ENCODE measurements at regions not wholly inside any gene's neighbourhood (a gene's known extent, or its start where the extent isn't known, plus 50 kb on each side); places are given as distances from the start of the nearest gene placed in this dataset.

GRCh38 chr17:72299592-72299991, 178.8 kb downstream of the SOX9 start:
- no peak overlapping the region for H3K4me3 Mint-ChIP-seq
- H3K27me3 ChIP-seq (replicated peaks in 1 of 2; ENCODE audit: control insufficient read depth in 2 of 2, extremely low read depth in 1 of 2, insufficient read depth in 2 of 2, low read length in 1 of 2): peaks cover 0 to 5% of the 10 kb centered on the region in 2 experiments
- POLR2A ChIA-PET: no interaction called here
- CTCF ChIA-PET: no interaction called here
- H3K27ac Mint-ChIP-seq: no peak overlapping the region
- H3K4me3 ChIP-seq (ENCODE audit: control insufficient read depth in 1 of 2, extremely low read depth in 1 of 2, low read length in 1 of 2): no peak overlapping the region
- no peaks in the 10 kb centered on the region for H3K4me1 ChIP-seq (ENCODE audit: control insufficient read depth in 1 of 2, extremely low read depth in 1 of 2, insufficient read depth in 2 of 2, low read length in 2 of 2)
- H3K4me1 Mint-ChIP-seq: no peaks in the 10 kb centered on the region
- 31% methylated on average over 2 of the region's 5 CpGs for WGBS (ENCODE audit: insufficient coverage)
- no peaks in the 10 kb centered on the region for H3K9me3 ChIP-seq
- H3K27ac ChIP-seq (ENCODE audit: low read length): no peak overlapping the region
- H3K36me3 Mint-ChIP-seq: no peaks in the 10 kb centered on the region
- no peaks in the 10 kb centered on the region for H3K36me3 ChIP-seq (ENCODE audit: control insufficient read depth in 2 of 2, extremely low read depth in 1 of 2, insufficient read depth in 1 of 2, low read length in 1 of 2)
- DNase-seq (no peak), ATAC-seq (replicated peaks in 1 of 4) (no peak)
- peaks cover 3 to 7% of the 10 kb centered on the region in 2 donors for H3K27me3 Mint-ChIP-seq
- peaks cover 0 to 4% (median 0%) of the 10 kb centered on the region in 3 donors for H3K9me3 Mint-ChIP-seq

GRCh38 chr17:72301887-72302286, 181.1 kb downstream of the SOX9 start:
- Mint-ChIP-seq H3K27ac (no peak overlapping the region), H3K36me3 (no peaks in the 10 kb centered on the region), H3K4me1 (no peaks in the 10 kb centered on the region), H3K27me3 (peaks cover under 1 to 1% of the 10 kb centered on the region in 2 donors), H3K9me3 (no peaks in the 10 kb centered on the region), H3K4me3 (no peak overlapping the region)
- no peaks in the 10 kb centered on the region for H3K36me3 ChIP-seq (ENCODE audit: control insufficient read depth in 2 of 2, extremely low read depth in 1 of 2, insufficient read depth in 1 of 2, low read length in 1 of 2)
- H3K4me3 ChIP-seq (ENCODE audit: control insufficient read depth in 1 of 2, extremely low read depth in 1 of 2, low read length in 1 of 2): no peak overlapping the region
- ChIA-PET CTCF (no interaction called here), POLR2A (no interaction called here)
- ATAC-seq (replicated peaks in 1 of 4): no peak
- peaks cover 0 to 5% of the 10 kb centered on the region in 2 experiments for H3K27me3 ChIP-seq (replicated peaks in 1 of 2; ENCODE audit: control insufficient read depth in 2 of 2, extremely low read depth in 1 of 2, insufficient read depth in 2 of 2, low read length in 1 of 2)
- no peak for DNase-seq
- H3K4me1 ChIP-seq (ENCODE audit: control insufficient read depth in 1 of 2, extremely low read depth in 1 of 2, insufficient read depth in 2 of 2, low read length in 2 of 2): no peaks in the 10 kb centered on the region
- no peaks in the 10 kb centered on the region for H3K9me3 ChIP-seq
- H3K27ac ChIP-seq (ENCODE audit: low read length): no peak overlapping the region
- 82% methylated on average over 1 of the region's 2 CpGs for WGBS (ENCODE audit: insufficient coverage)

- H3K4me3 Mint-ChIP-seq: no peak overlapping the region
- Histone ChIP-seq H3K4me1 (ENCODE audit: control insufficient read depth in 1 of 2, extremely low read depth in 1 of 2, insufficient read depth in 2 of 2, low read length in 2 of 2) (no peaks in the 10 kb centered on the region), H3K9me3 (no peaks in the 10 kb centered on the region), H3K27me3 (replicated peaks in 1 of 2; ENCODE audit: control insufficient read depth in 2 of 2, extremely low read depth in 1 of 2, insufficient read depth in 2 of 2, low read length in 1 of 2) (peaks cover 0 to 5% of the 10 kb centered on the region in 2 experiments), H3K27ac (ENCODE audit: low read length) (no peak overlapping the region), H3K4me3 (ENCODE audit: control insufficient read depth in 1 of 2, extremely low read depth in 1 of 2, low read length in 1 of 2) (no peak overlapping the region), H3K36me3 (ENCODE audit: control insufficient read depth in 2 of 2, extremely low read depth in 1 of 2, insufficient read depth in 1 of 2, low read length in 1 of 2) (no peaks in the 10 kb centered on the region)
- CTCF ChIA-PET: no interaction called here
- ATAC-seq (replicated peaks in 1 of 4) (no peak), DNase-seq (no peak)
- no peaks in the 10 kb centered on the region for H3K4me1 Mint-ChIP-seq
- H3K9me3 Mint-ChIP-seq: no peaks in the 10 kb centered on the region
- 73% methylated on average over 3 of the region's 4 CpGs for WGBS (ENCODE audit: insufficient coverage)
- POLR2A ChIA-PET: no interaction called here
- no peaks in the 10 kb centered on the region for H3K36me3 Mint-ChIP-seq
- peaks cover 0 to 8% of the 10 kb centered on the region in 2 donors for H3K27me3 Mint-ChIP-seq
- no peak overlapping the region for H3K27ac Mint-ChIP-seq
These were observed 181.9 kb downstream of the SOX9 start for GRCh38 chr17:72302735-72303134.

- Histone ChIP-seq H3K27me3 (replicated peaks in 1 of 2; ENCODE audit: control insufficient read depth in 2 of 2, extremely low read depth in 1 of 2, insufficient read depth in 2 of 2, low read length in 1 of 2) (peaks cover 0 to 2% of the 10 kb centered on the region in 2 experiments), H3K4me3 (ENCODE audit: control insufficient read depth in 1 of 2, extremely low read depth in 1 of 2, low read length in 1 of 2) (no peak overlapping the region), H3K4me1 (ENCODE audit: control insufficient read depth in 1 of 2, extremely low read depth in 1 of 2, insufficient read depth in 2 of 2, low read length in 2 of 2) (no peaks in the 10 kb centered on the region), H3K36me3 (ENCODE audit: control insufficient read depth in 2 of 2, extremely low read depth in 1 of 2, insufficient read depth in 1 of 2, low read length in 1 of 2) (no peaks in the 10 kb centered on the region), H3K9me3 (no peaks in the 10 kb centered on the region), H3K27ac (ENCODE audit: low read length) (no peak overlapping the region)
- ChIA-PET CTCF (no interaction called here), POLR2A (no interaction called here)
- peaks cover 0 to 8% of the 10 kb centered on the region in 2 donors for H3K27me3 Mint-ChIP-seq
- ATAC-seq (replicated peaks in 1 of 4) (no peak), DNase-seq (no peak)
- H3K4me1 Mint-ChIP-seq: no peaks in the 10 kb centered on the region
- H3K9me3 Mint-ChIP-seq: no peaks in the 10 kb centered on the region
- H3K4me3 Mint-ChIP-seq: no peak overlapping the region
- H3K36me3 Mint-ChIP-seq: no peaks in the 10 kb centered on the region
- H3K27ac Mint-ChIP-seq: no peak overlapping the region
- 81% methylated on average over 8 of the region's 8 CpGs for WGBS (ENCODE audit: insufficient coverage)
These were observed 183.2 kb downstream of the SOX9 start for GRCh38 chr17:72303787-72304733.

- no peak for DNase-seq
- Histone ChIP-seq H3K27ac (ENCODE audit: low read length) (no peak overlapping the region), H3K27me3 (replicated peaks in 1 of 2; ENCODE audit: control insufficient read depth in 2 of 2, extremely low read depth in 1 of 2, insufficient read depth in 2 of 2, low read length in 1 of 2) (no peaks in the 10 kb centered on the region), H3K36me3 (ENCODE audit: control insufficient read depth in 2 of 2, extremely low read depth in 1 of 2, insufficient read depth in 1 of 2, low read length in 1 of 2) (no peaks in the 10 kb centered on the region), H3K4me3 (ENCODE audit: control insufficient read depth in 1 of 2, extremely low read depth in 1 of 2, low read length in 1 of 2) (no peak overlapping the region), H3K4me1 (ENCODE audit: control insufficient read depth in 1 of 2, extremely low read depth in 1 of 2, insufficient read depth in 2 of 2, low read length in 2 of 2) (no peaks in the 10 kb centered on the region), H3K9me3 (no peaks in the 10 kb centered on the region)
- no peak for ATAC-seq (replicated peaks in 1 of 4)
- no peak overlapping the region for H3K4me3 Mint-ChIP-seq
- peaks cover 0 to 8% of the 10 kb centered on the region in 2 donors for H3K27me3 Mint-ChIP-seq
- H3K9me3 Mint-ChIP-seq: no peaks in the 10 kb centered on the region
- H3K4me1 Mint-ChIP-seq: no peaks in the 10 kb centered on the region
- ChIA-PET CTCF (no interaction called here), POLR2A (no interaction called here)
- WGBS (ENCODE audit: insufficient coverage): 64% methylated on average over 3 of the region's 10 CpGs
- H3K36me3 Mint-ChIP-seq: no peaks in the 10 kb centered on the region
- no peak overlapping the region for H3K27ac Mint-ChIP-seq
These were observed 184.0 kb downstream of the SOX9 start for GRCh38 chr17:72304859-72305258.

GRCh38 chr17:72305472-72305871, 184.7 kb downstream of the SOX9 start:
- no peak for ATAC-seq (replicated peaks in 1 of 4)
- ChIA-PET POLR2A (no interaction called here), CTCF (no interaction called here)
- Mint-ChIP-seq H3K4me1 (no peaks in the 10 kb centered on the region), H3K27me3 (peaks cover 0 to 8% of the 10 kb centered on the region in 2 donors), H3K27ac (no peak overlapping the region), H3K9me3 (no peaks in the 10 kb centered on the region), H3K36me3 (no peaks in the 10 kb centered on the region), H3K4me3 (no peak overlapping the region)
- Histone ChIP-seq H3K27ac (ENCODE audit: low read length) (no peak overlapping the region), H3K4me1 (ENCODE audit: control insufficient read depth in 1 of 2, extremely low read depth in 1 of 2, insufficient read depth in 2 of 2, low read length in 2 of 2) (no peaks in the 10 kb centered on the region), H3K27me3 (replicated peaks in 1 of 2; ENCODE audit: control insufficient read depth in 2 of 2, extremely low read depth in 1 of 2, insufficient read depth in 2 of 2, low read length in 1 of 2) (no peaks in the 10 kb centered on the region), H3K4me3 (ENCODE audit: control insufficient read depth in 1 of 2, extremely low read depth in 1 of 2, low read length in 1 of 2) (no peak overlapping the region), H3K9me3 (no peaks in the 10 kb centered on the region), H3K36me3 (ENCODE audit: control insufficient read depth in 2 of 2, extremely low read depth in 1 of 2, insufficient read depth in 1 of 2, low read length in 1 of 2) (no peaks in the 10 kb centered on the region)
- WGBS (ENCODE audit: insufficient coverage): no CpG with 5 or more reads among the region's 6 CpGs
- DNase-seq: no peak
